Omental fat pad (tissue), 3 donors: ENCODE measurements at regions not wholly inside any gene's neighbourhood (a gene's known extent, or its start where the extent isn't known, plus 50 kb on each side); places are given as distances from the start of the nearest gene placed in this dataset. TPM values are rescaled to one million over a fixed set of nuclear protein-coding genes. Genes with fewer than 3 reads are reported as not detected.

Source experiments
- ATAC-seq: fragments of 150-250 bp; one replicate; pipeline ENCODE4 v1.9.1; 2016; ENCODE audit warnings: mild to moderate bottlenecking, moderate library complexity; ENCODE audit not compliant: low FRiP score
- DNase-seq: peaks from one replicate; pipeline ENCODE4 v3.0.0-alpha.2; 2019; ENCODE audit warnings: low spot score
- CTCF ChIP-seq, 3 donors: fragments of 450-650 bp; IDR thresholded peaks; one replicate each; pipeline ENCODE4 v1.5.1; 2016 to 2017; ENCODE audit warnings: antibody characterized with exemption in 3 of 3, mild to moderate bottlenecking in 3 of 3, moderate library complexity in 2 of 3
- small RNA-seq: library from RNA; depleted of rRNA; stranded (forward); fragments of <200 nt; gene quantifications from one replicate; pipeline ENCODE3, GENCODE V24; 2016

- TF ChIP-seq CTCF (IDR thresholded peaks at IDR 0.05) = no peak
- DNase-seq (no peak), ATAC-seq (no peak)
Measured at GRCh38 chr4:157459785-157460184, 239.3 kb downstream of the GRIA2 start.

- TF ChIP-seq CTCF (IDR thresholded peaks at IDR 0.05) = no peak
- ATAC-seq = no peak
- no peak for DNase-seq
Measured at GRCh38 chr4:157447195-157447594, 226.7 kb downstream of the GRIA2 start.

GRCh38 chr4:157444014-157444413 lies 223.5 kb downstream of the GRIA2 start:
- no peak for ATAC-seq

GRCh38 chr4:157443537-157443936 lies 223.0 kb downstream of the GRIA2 start:
- no peak for TF ChIP-seq CTCF (IDR thresholded peaks at IDR 0.05)
- ATAC-seq = no peak
- no peak for DNase-seq

More at GRCh38 chr4:157444014-157444413, 223.5 kb downstream of the GRIA2 start:
- TF ChIP-seq CTCF (IDR thresholded peaks at IDR 0.05) = no peak
- DNase-seq = no peak

GRCh38 chr4:157425897-157426296 lies 205.4 kb downstream of the GRIA2 start:
- no peak for TF ChIP-seq CTCF (IDR thresholded peaks at IDR 0.05)
- DNase-seq (no peak), ATAC-seq (no peak)

GRCh38 chr4:157423526-157424020 lies 203.0 kb downstream of the GRIA2 start:
- TF ChIP-seq CTCF (IDR thresholded peaks at IDR 0.05) = no peak
- ATAC-seq (no peak), DNase-seq (no peak)

- ATAC-seq (no peak), DNase-seq (no peak)
- no peak for TF ChIP-seq CTCF (IDR thresholded peaks at IDR 0.05)
Measured at GRCh38 chr4:157421365-157421764, 200.8 kb downstream of the GRIA2 start.

Small RNA genes lying in the stretch of these regions (small RNA-seq; reads per million reads assigned to genes)
- gene RF00019 = not detected
